Trophoblast cell (in vitro differentiated cells and primary cell): ENCODE measurements at regions not wholly inside any gene's neighbourhood (a gene's known extent, or its start where the extent isn't known, plus 50 kb on each side); places are given as distances from the start of the nearest gene placed in this dataset.
"Not testable (repeated sequence)": the region's sequence is repeated elsewhere in the genome, so short reads cannot be mapped to it uniquely, and the experiment has no call there.

Experiments
- DNase-seq, 2 donors: peaks; one replicate each; pipeline ENCODE4 v3.0.0-alpha.2; 2016
- H2AFZ ChIP-seq: 2 replicates; pipeline ENCODE4 v1.6.1; 2013; ENCODE audit warnings: low read length, moderate library complexity, mild to moderate bottlenecking; ENCODE audit not compliant: insufficient read depth, poor library complexity
- H2AK5ac ChIP-seq: 2 replicates; pipeline ENCODE4 v1.6.1; 2013; ENCODE audit warnings: mild to moderate bottlenecking, low read length
- H2BK120ac ChIP-seq: 2 replicates; pipeline ENCODE4 v1.6.1; 2013; ENCODE audit warnings: low read length, mild to moderate bottlenecking, moderate library complexity; ENCODE audit not compliant: insufficient read depth, poor library complexity
- H2BK12ac ChIP-seq: 2 replicates; pipeline ENCODE4 v1.6.1; 2013; ENCODE audit warnings: mild to moderate bottlenecking, low read length, moderate library complexity
- H2BK5ac ChIP-seq: 2 replicates; pipeline ENCODE4 v1.6.1; 2013; ENCODE audit warnings: low read length, low read depth, moderate library complexity, mild to moderate bottlenecking; ENCODE audit not compliant: poor library complexity
- H3K14ac ChIP-seq: 2 replicates; pipeline ENCODE4 v1.6.1; 2013; ENCODE audit warnings: mild to moderate bottlenecking, low read length
- H3K18ac ChIP-seq: 2 replicates; pipeline ENCODE4 v1.6.1; 2013; ENCODE audit warnings: mild to moderate bottlenecking, low read length
- H3K23ac ChIP-seq: 2 replicates; pipeline ENCODE4 v1.6.1; 2013; ENCODE audit warnings: low read length
- H3K27ac ChIP-seq: 2 replicates; pipeline ENCODE4 v1.5.1; 2013; ENCODE audit warnings: low read depth, mild to moderate bottlenecking, inconsistent platforms, low read length, moderate library complexity
- H3K27me3 ChIP-seq: 2 replicates; pipeline ENCODE4 v1.6.1; 2013; ENCODE audit warnings: inconsistent platforms, mild to moderate bottlenecking, low read length, moderate library complexity; ENCODE audit not compliant: insufficient read depth
- H3K36me3 ChIP-seq, 2 experiments: 1 replicate in 1 of 2; 2 replicates in 1 of 2; pipeline ENCODE4 v1.6.1; 2013; ENCODE audit warnings: low read length in 2 of 2, mild to moderate bottlenecking in 2 of 2, moderate library complexity in 1 of 2; ENCODE audit not compliant: insufficient read depth in 2 of 2, control insufficient read depth in 1 of 2
- H3K4ac ChIP-seq: 2 replicates; pipeline ENCODE4 v1.6.1; 2013; ENCODE audit warnings: low read depth, mild to moderate bottlenecking, low read length, moderate library complexity
- H3K4me1 ChIP-seq, 2 experiments: 1 replicate in 1 of 2; 2 replicates in 1 of 2; pipeline ENCODE4 v1.6.1; 2013; ENCODE audit warnings: low read length in 2 of 2, mild to moderate bottlenecking in 2 of 2, moderate library complexity in 1 of 2; ENCODE audit not compliant: insufficient read depth in 2 of 2, control insufficient read depth in 1 of 2
- H3K4me2 ChIP-seq: 2 replicates; pipeline ENCODE4 v1.6.1; 2013; ENCODE audit warnings: inconsistent platforms, mild to moderate bottlenecking, low read length, moderate library complexity
- H3K4me3 ChIP-seq: 2 replicates; pipeline ENCODE4 v1.5.1; 2013; ENCODE audit warnings: mild to moderate bottlenecking, low read depth, low read length, inconsistent platforms
- H3K79me1 ChIP-seq: one replicate; pipeline ENCODE4 v1.6.1; 2013; ENCODE audit warnings: low read length
- H3K79me2 ChIP-seq: 2 replicates; pipeline ENCODE4 v1.6.1; 2013; ENCODE audit warnings: low read length, mild to moderate bottlenecking; ENCODE audit not compliant: control insufficient read depth, insufficient read depth, poor library complexity
- H3K9ac ChIP-seq: 2 replicates; pipeline ENCODE4 v1.6.1; 2013; ENCODE audit warnings: mild to moderate bottlenecking, low read length
- H3K9me3 ChIP-seq: 2 replicates; pipeline ENCODE4 v1.6.1; 2013; ENCODE audit warnings: low read depth, mild to moderate bottlenecking, control low read depth, inconsistent platforms, low read length; ENCODE audit not compliant: insufficient read depth
- H4K12ac ChIP-seq: 2 replicates; pipeline ENCODE4 v1.6.1; 2013; ENCODE audit warnings: low read depth, mild to moderate bottlenecking, low read length, moderate library complexity
- H4K8ac ChIP-seq: 2 replicates; pipeline ENCODE4 v1.6.1; 2013; ENCODE audit warnings: low read depth, mild to moderate bottlenecking, low read length, moderate library complexity
- H4K91ac ChIP-seq: one replicate; pipeline ENCODE4 v1.6.1; 2013; ENCODE audit warnings: low read depth, mild to moderate bottlenecking, low read length, moderate library complexity
- WGBS: extraction: QIAGEN DNeasy Blood & Tissue Kit; methylation state at CpG from one replicate; pipeline ENCODE4 v1.1.7; 2013; ENCODE audit warnings: missing lambda C conversion rate; ENCODE audit not compliant: insufficient read length, insufficient coverage; ENCODE audit errors: extremely low coverage; 5-methylcytosine and 5-hydroxymethylcytosine counted together

DNA sequence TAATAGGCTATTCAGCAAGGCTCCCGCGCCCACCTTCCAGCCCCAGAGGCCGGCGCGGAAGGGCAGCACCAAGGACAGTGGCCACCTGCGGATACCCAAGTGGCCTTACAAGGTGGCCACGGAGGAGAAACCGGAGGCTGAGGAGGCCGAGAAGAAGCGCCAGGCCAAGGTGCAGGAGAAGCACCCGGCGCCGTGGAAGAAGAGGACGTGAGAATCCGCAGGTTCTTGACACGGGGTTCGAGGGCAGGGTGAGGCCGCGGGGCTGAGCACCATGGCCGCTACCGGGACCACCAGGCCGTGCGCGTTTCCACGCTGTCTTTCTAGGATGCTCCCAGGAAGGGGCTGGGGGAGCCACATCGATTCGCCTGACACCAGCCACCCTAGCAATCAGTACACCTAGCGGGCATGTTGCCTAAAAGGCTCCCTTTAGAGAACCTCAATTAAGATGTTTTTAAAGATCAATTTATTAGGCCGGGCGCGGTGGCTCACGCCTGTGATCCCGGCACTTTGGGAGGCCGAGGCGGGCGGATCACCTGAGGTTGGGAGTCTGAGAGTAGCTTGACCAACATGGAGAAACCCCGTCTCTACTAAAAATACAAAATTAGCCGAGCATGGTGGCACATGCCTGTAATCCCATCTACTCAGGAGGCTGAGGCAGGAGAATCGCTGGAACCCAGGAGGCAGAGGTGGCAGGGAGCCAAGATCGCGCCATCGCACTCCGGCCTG is 134.3 kb upstream of the OR4C13 start:
- DNase-seq, H3K23ac ChIP-seq, H2BK120ac ChIP-seq, H3K27me3 ChIP-seq, H3K14ac ChIP-seq, H3K18ac ChIP-seq, H3K79me1 ChIP-seq, H2AK5ac ChIP-seq, H3K27ac ChIP-seq, H3K36me3 ChIP-seq, H3K4me2 ChIP-seq, H3K9me3 ChIP-seq, H2BK5ac ChIP-seq, H4K91ac ChIP-seq, H3K4me1 ChIP-seq, H4K12ac ChIP-seq, H3K79me2 ChIP-seq, H4K8ac ChIP-seq, H3K4me3 ChIP-seq, H3K4ac ChIP-seq, H2BK12ac ChIP-seq, H2AFZ ChIP-seq, H3K9ac ChIP-seq: not testable (repeated sequence)
- WGBS = no CpG with 5 or more reads among the region's 43 CpGs

DNA sequence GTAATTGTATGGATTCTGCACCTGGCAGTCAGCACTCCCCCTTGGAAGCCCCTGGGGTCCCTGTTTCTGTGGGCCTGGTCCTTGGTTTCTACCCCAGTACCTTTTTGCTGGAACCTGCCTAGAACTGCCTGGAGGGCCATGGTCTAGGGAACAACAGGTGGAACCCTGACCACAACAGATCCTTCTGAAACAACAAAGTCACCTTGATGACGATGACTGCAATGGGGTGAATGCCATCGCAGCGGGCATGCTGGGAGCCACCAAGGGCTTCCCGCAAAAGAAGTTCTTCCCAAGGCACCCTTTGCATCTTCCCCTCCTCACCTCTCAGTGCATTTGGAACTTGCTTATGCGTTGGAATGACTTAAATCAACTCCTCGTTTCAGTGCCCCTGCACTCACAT is 129.0 kb upstream of the OR4C13 start:
- not testable (repeated sequence) for DNase-seq, H2AK5ac ChIP-seq, H3K79me2 ChIP-seq, H4K91ac ChIP-seq, H3K4me1 ChIP-seq, H4K8ac ChIP-seq, H3K18ac ChIP-seq, H2BK5ac ChIP-seq, H4K12ac ChIP-seq, H3K4me3 ChIP-seq, H3K27me3 ChIP-seq, H2AFZ ChIP-seq, H3K4me2 ChIP-seq, H3K4ac ChIP-seq, H3K79me1 ChIP-seq, H3K9ac ChIP-seq, H3K14ac ChIP-seq, H3K23ac ChIP-seq, H2BK120ac ChIP-seq, H3K36me3 ChIP-seq, H2BK12ac ChIP-seq, H3K27ac ChIP-seq
- WGBS = no CpG with 5 or more reads among the region's 6 CpGs
- H3K9me3 ChIP-seq = peaks cover 16% of the 10 kb centered on the region

DNA sequence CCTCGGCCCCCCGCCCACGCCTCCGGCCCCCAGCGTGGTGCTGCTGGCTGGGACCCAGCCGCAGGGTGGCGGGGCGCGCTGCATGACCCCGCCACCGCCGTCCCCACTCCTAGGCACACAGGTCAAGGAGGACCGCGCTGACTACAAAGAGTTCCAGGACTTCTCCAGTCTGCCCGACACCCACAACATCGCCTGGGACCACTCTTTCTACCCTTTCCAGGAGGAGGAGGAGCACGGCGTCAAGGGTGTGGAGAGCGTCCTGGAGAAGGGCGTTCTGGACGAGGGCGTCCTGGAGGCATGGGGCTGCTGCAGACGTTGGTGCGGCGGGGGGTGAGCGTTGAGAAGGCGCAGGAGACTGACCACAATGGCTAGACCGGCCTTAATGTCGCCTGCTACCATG is 101.7 kb upstream of the OR4C13 start:
- H3K27ac ChIP-seq, H2AK5ac ChIP-seq, H3K4me2 ChIP-seq, DNase-seq, H2BK120ac ChIP-seq, H3K79me1 ChIP-seq, H3K4me3 ChIP-seq, H2BK12ac ChIP-seq, H3K14ac ChIP-seq, H4K12ac ChIP-seq, H3K4me1 ChIP-seq, H4K91ac ChIP-seq, H3K27me3 ChIP-seq, H2BK5ac ChIP-seq, H2AFZ ChIP-seq, H3K36me3 ChIP-seq, H3K18ac ChIP-seq, H4K8ac ChIP-seq, H3K4ac ChIP-seq, H3K9ac ChIP-seq, H3K23ac ChIP-seq, H3K79me2 ChIP-seq: not testable (repeated sequence)
- H3K9me3 ChIP-seq = peaks cover 24% of the 10 kb centered on the region
- WGBS = no CpG with 5 or more reads among the region's 29 CpGs

DNA sequence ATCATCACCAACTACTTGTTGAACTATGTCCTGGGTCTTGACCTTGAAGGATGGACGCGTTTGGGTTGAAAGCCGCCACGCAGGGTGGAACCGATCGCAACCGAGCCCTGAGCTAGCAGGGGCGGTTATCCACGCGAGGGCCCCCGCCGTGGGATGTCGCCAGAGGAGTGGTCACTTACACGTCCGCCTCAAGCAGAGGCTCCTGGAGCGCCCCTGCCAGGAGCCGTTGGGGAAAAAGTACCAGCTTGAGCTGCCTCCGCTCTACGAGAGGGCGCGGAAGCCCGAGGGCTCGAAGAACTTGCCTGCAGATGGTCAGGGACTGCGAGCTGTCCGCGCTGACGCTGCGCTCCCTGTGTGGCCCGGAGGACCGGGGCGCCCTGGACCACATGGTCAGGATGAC is 100.7 kb upstream of the OR4C13 start:
- H3K4ac ChIP-seq = no peak overlapping the region
- no peak overlapping the region for H3K4me2 ChIP-seq
- H2BK12ac ChIP-seq = no peak overlapping the region
- H2AK5ac ChIP-seq = no peak overlapping the region
- H3K14ac ChIP-seq = no peak overlapping the region
- H4K8ac ChIP-seq = no peak overlapping the region
- H3K9me3 ChIP-seq = peaks cover 24% of the 10 kb centered on the region
- no peak overlapping the region for H3K23ac ChIP-seq
- no peak overlapping the region for H3K9ac ChIP-seq
- H4K91ac ChIP-seq = no peak overlapping the region
- no peaks in the 10 kb centered on the region for H3K36me3 ChIP-seq
- H3K18ac ChIP-seq = no peak overlapping the region
- H2BK120ac ChIP-seq = no peak overlapping the region
- H3K27ac ChIP-seq = no peak overlapping the region
- no peak overlapping the region for H2AFZ ChIP-seq
- no peaks in the 10 kb centered on the region for H3K4me1 ChIP-seq
- H2BK5ac ChIP-seq = no peak overlapping the region
- no peak for DNase-seq
- H3K79me1 ChIP-seq = no peaks in the 10 kb centered on the region
- no peaks in the 10 kb centered on the region for H3K27me3 ChIP-seq
- no peaks in the 10 kb centered on the region for H3K79me2 ChIP-seq
- no peak overlapping the region for H3K4me3 ChIP-seq
- no CpG with 5 or more reads among the region's 31 CpGs for WGBS
- no peak overlapping the region for H4K12ac ChIP-seq
